B cell (primary cell): ENCODE measurements at regions not wholly inside any gene's neighbourhood (a gene's known extent, or its start where the extent isn't known, plus 50 kb on each side); places are given as distances from the start of the nearest gene placed in this dataset.

ENCODE experiments used
- ATAC-seq: fragments of 200-7000 bp; cut with Tn5 transposase; one replicate; pipeline ENCODE4 v1.10.0; 2021; ENCODE audit warnings: low read depth, mild to moderate bottlenecking, moderate number of reproducible peaks, moderate library complexity
- CTCF ChIA-PET: fragments of 350-600 bp; sonication (Branson Sonifier 250); formaldehyde crosslinking; loops from one replicate; lab custom pipeline; 2021; ENCODE audit warnings: antibody characterized with exemption, inconsistent platforms; lab: Charles Lee
- POLR2A ChIA-PET: fragments of 350-600 bp; sonication (Branson Sonifier 250); formaldehyde crosslinking; loops from one replicate; lab custom pipeline; 2021; ENCODE audit warnings: antibody characterized with exemption; lab: Charles Lee
- DNase-seq: peaks from one replicate; pipeline ENCODE4 v3.0.0; 2013
- H2AFZ ChIP-seq: 2 replicates; pipeline ENCODE4 v1.6.1; 2012; ENCODE audit warnings: mild to moderate bottlenecking, low read depth, low read length; ENCODE audit not compliant: insufficient read depth, poor library complexity, severe bottlenecking
- H3K27ac ChIP-seq, 2 donors: 1 replicate in 1 of 2; 2 replicates in 1 of 2; pipeline ENCODE4 v1.5.1; 2012 to 2013; ENCODE audit warnings: low read length in 2 of 2, mild to moderate bottlenecking in 2 of 2, moderate library complexity in 1 of 2
- H3K27me3 ChIP-seq, 4 experiments: fragments of 200-600 bp in 1 of 4; sonication (generic) in 1 of 4; replicated peaks in 1 of 4; 1 replicate in 2 of 4; 2 replicates in 2 of 4; pipeline versions ENCODE4 v1.6.1 to v1.7.0; 2013 to 2016; ENCODE audit warnings: low read length in 3 of 4, mild to moderate bottlenecking in 2 of 4, mixed read lengths in 1 of 4, moderate library complexity in 1 of 4; ENCODE audit not compliant: insufficient read depth in 4 of 4, control insufficient read depth in 3 of 4; ENCODE audit errors: control extremely low read depth in 1 of 4
- H3K36me3 ChIP-seq, 2 experiments: replicated peaks in 1 of 2; 1 replicate in 1 of 2; 2 replicates in 1 of 2; pipeline versions ENCODE4 v1.6.1 to v1.7.1; 2013; ENCODE audit warnings: low read length in 1 of 2; ENCODE audit not compliant: insufficient read depth in 2 of 2, control insufficient read depth in 1 of 2; ENCODE audit errors: control extremely low read depth in 1 of 2, extremely low read depth in 1 of 2
- H3K4me1 ChIP-seq, 2 donors: fragments of 200-600 bp in 1 of 2; sonication (generic) in 1 of 2; 1 replicate in 1 of 2; 2 replicates in 1 of 2; pipeline versions ENCODE4 v1.5.1 to v1.6.1; 2013 to 2017; ENCODE audit warnings: low read length in 2 of 2; ENCODE audit not compliant: control insufficient read depth in 2 of 2, insufficient read depth in 2 of 2
- H3K4me2 ChIP-seq: replicated peaks from 2 replicates; pipeline ENCODE3; 2012; ENCODE audit warnings: mild to moderate bottlenecking, low read depth, low read length; ENCODE audit not compliant: poor library complexity, severe bottlenecking
- H3K4me3 ChIP-seq, 5 experiments: fragments of 200-600 bp in 1 of 5; sonication (generic) in 1 of 5; 1 replicate in 3 of 5; 2 replicates in 2 of 5; pipeline versions ENCODE4 v1.5.1 to v1.7.0; 2011 to 2016; ENCODE audit warnings: low read length in 4 of 5, mild to moderate bottlenecking in 4 of 5, low read depth in 2 of 5, control low read depth in 1 of 5, moderate library complexity in 1 of 5; ENCODE audit not compliant: insufficient read depth in 1 of 5; ENCODE audit errors: control extremely low read depth in 1 of 5, extremely low read depth in 1 of 5
- H3K79me2 ChIP-seq: fragments of 200-600 bp; sonication (generic); one replicate; pipeline ENCODE4 v1.6.0; 2016; ENCODE audit warnings: low read length; ENCODE audit not compliant: control insufficient read depth, insufficient read depth
- H3K9ac ChIP-seq: fragments of 200-600 bp; sonication (generic); 2 replicates; pipeline ENCODE4 v1.6.1; 2017; ENCODE audit warnings: mild to moderate bottlenecking, low read length, moderate library complexity
- H3K9me3 ChIP-seq, 3 donors: one replicate each; pipeline versions ENCODE4 v1.6.1 to v1.7.1; 2013; ENCODE audit warnings: low read length in 2 of 3; ENCODE audit not compliant: control insufficient read depth in 2 of 3, insufficient read depth in 1 of 3; ENCODE audit errors: control extremely low read depth in 1 of 3
- H4K20me1 ChIP-seq: 2 replicates; pipeline ENCODE4 v1.6.0; 2012; ENCODE audit warnings: mild to moderate bottlenecking, low read length; ENCODE audit not compliant: insufficient read depth, control insufficient read depth, poor library complexity, severe bottlenecking
- H3K27ac Mint-ChIP-seq: one replicate; pipeline ENCODE4 v1.8.0; 2021; ENCODE audit warnings: mixed read lengths
- H3K27me3 Mint-ChIP-seq: one replicate; pipeline ENCODE4 v1.8.0; 2021; ENCODE audit warnings: mixed read lengths
- H3K4me1 Mint-ChIP-seq: one replicate; pipeline ENCODE4 v1.8.0; 2021; ENCODE audit warnings: mixed read lengths
- H3K4me3 Mint-ChIP-seq: one replicate; pipeline ENCODE4 v1.8.0; 2021; ENCODE audit warnings: mixed read lengths
- H3K9me3 Mint-ChIP-seq: one replicate; pipeline ENCODE4 v1.8.0; 2022; ENCODE audit warnings: mixed read lengths; ENCODE audit not compliant: insufficient read depth
- CTCF ChIP-seq: fragments of 200-600 bp; IDR thresholded peaks from one replicate; pipeline ENCODE4 v1.8.0; 2022; ENCODE audit warnings: antibody characterized with exemption, mild to moderate bottlenecking
- EZH2 ChIP-seq: IDR thresholded peaks from 2 replicates; pipeline ENCODE4 v1.6.1; 2012; ENCODE audit warnings: borderline replicate concordance, low read depth, mild to moderate bottlenecking, moderate library complexity, low read length; ENCODE audit not compliant: insufficient read depth, poor library complexity, severe bottlenecking
- WGBS: methylation state at CpG from one replicate; pipeline ENCODE4 v1.1.5; 2013; ENCODE audit warnings: missing lambda C conversion rate; ENCODE audit not compliant: insufficient coverage; 5-methylcytosine and 5-hydroxymethylcytosine counted together
- intact Hi-C: fragments of 100-400 bp; cut with micrococcal nuclease; formaldehyde crosslinking; loops from one replicate; pipeline ENCODE4 v1.10.0; 2022

GRCh38 chr10:43930777-43931176, 282.1 kb upstream of the ZNF32 start:
- Mint-ChIP-seq H3K4me3 (no peak overlapping the region), H3K4me1 (no peaks in the 10 kb centered on the region), H3K27ac (no peak overlapping the region), H3K27me3 (peaks cover 10% of the 10 kb centered on the region), H3K9me3 (no peaks in the 10 kb centered on the region)
- Histone ChIP-seq H2AFZ (no peak overlapping the region), H3K27ac (no peak overlapping the region), H3K36me3 (no peaks in the 10 kb centered on the region), H3K27me3 (no peaks in the 10 kb centered on the region), H3K4me2 (no peak overlapping the region), H3K9ac (no peak overlapping the region), H4K20me1 (no peaks in the 10 kb centered on the region), H3K4me1 (no peaks in the 10 kb centered on the region), H3K9me3 (peaks cover 0 to 11% (median 0%) of the 10 kb centered on the region in 3 donors), H3K4me3 (no peak overlapping the region), H3K79me2 (no peaks in the 10 kb centered on the region)
- intact Hi-C loops: no loop called here
- CTCF ChIA-PET: no interaction called here
- DNase-seq (no peak), ATAC-seq (no peak)
- 96% methylated on average over 5 of the region's 5 CpGs for WGBS
- TF ChIP-seq CTCF: no peak
- no peak for TF ChIP-seq EZH2
- POLR2A ChIA-PET: no interaction called here

- no peak overlapping the region for H2AFZ ChIP-seq
- no peak overlapping the region for H3K9ac ChIP-seq
- H3K79me2 ChIP-seq: no peaks in the 10 kb centered on the region
- CTCF ChIA-PET: no interaction called here
- H3K9me3 ChIP-seq: peaks cover 0 to 11% (median 0%) of the 10 kb centered on the region in 3 donors
- intact Hi-C loops: no loop called here
- 87% methylated on average over 3 of the region's 3 CpGs for WGBS
- TF ChIP-seq EZH2 (no peak), CTCF (no peak)
- H3K36me3 ChIP-seq: no peaks in the 10 kb centered on the region
- H3K4me3 Mint-ChIP-seq: no peak overlapping the region
- no peak for DNase-seq
- no peak overlapping the region for H3K4me3 ChIP-seq
- H3K27me3 ChIP-seq: no peaks in the 10 kb centered on the region
- H3K4me1 ChIP-seq: no peaks in the 10 kb centered on the region
- peaks cover 10% of the 10 kb centered on the region for H3K27me3 Mint-ChIP-seq
- H3K27ac ChIP-seq: no peak overlapping the region
- POLR2A ChIA-PET: no interaction called here
- no peaks in the 10 kb centered on the region for H4K20me1 ChIP-seq
- no peaks in the 10 kb centered on the region for H3K9me3 Mint-ChIP-seq
- H3K4me1 Mint-ChIP-seq: no peaks in the 10 kb centered on the region
- H3K27ac Mint-ChIP-seq: no peak overlapping the region
- no peak for ATAC-seq
- H3K4me2 ChIP-seq: no peak overlapping the region
Measured at GRCh38 chr10:43930243-43930642, 281.6 kb upstream of the ZNF32 start.
